HPDE6-E6E7 (cell line): ENCODE measurements at regions not wholly inside any gene's neighbourhood (a gene's known extent, or its start where the extent isn't known, plus 50 kb on each side); places are given as distances from the start of the nearest gene placed in this dataset.
"Not testable (repeated sequence)": the region's sequence is repeated elsewhere in the genome, so short reads cannot be mapped to it uniquely, and the experiment has no call there.

ENCODE experiments used
- DNase-seq: peaks from one replicate; pipeline ENCODE4 v3.0.0; 2011; ENCODE audit warnings: missing footprints; ENCODE audit errors: extremely low spot score

- DNase-seq, result no peak
Observed at GRCh38 chr1:197985351-197985750, 68.2 kb downstream of the LHX9 start.

GRCh38 chr1:197986817-197987216 is 69.6 kb downstream of the LHX9 start:
- no peak for DNase-seq

- no peak for DNase-seq
Observed at GRCh38 chr1:197987294-197987693, 70.1 kb downstream of the LHX9 start.

- DNase-seq, result not testable (repeated sequence)
Observed at GRCh38 chr1:197988581-197988980, 71.4 kb downstream of the LHX9 start.

- DNase-seq, result no peak
Observed at GRCh38 chr1:197989058-197989457, 71.9 kb downstream of the LHX9 start.

- no peak for DNase-seq
Observed at GRCh38 chr1:197991594-197991993, 74.4 kb downstream of the LHX9 start.

GRCh38 chr1:197994907-197995407 is 77.8 kb downstream of the LHX9 start:
- DNase-seq, result no peak

- DNase-seq, result no peak
Observed at GRCh38 chr1:197995408-197996258, 78.5 kb downstream of the LHX9 start.

GRCh38 chr1:197996259-197996512 is 79.0 kb downstream of the LHX9 start:
- DNase-seq, result not testable (repeated sequence)

- DNase-seq, result no peak
Observed at GRCh38 chr1:197998110-197998509, 80.9 kb downstream of the LHX9 start.

GRCh38 chr1:198001776-198002408 is 84.7 kb downstream of the LHX9 start:
- DNase-seq, result no peak

GRCh38 chr1:198003468-198003867 is 86.3 kb downstream of the LHX9 start:
- no peak for DNase-seq

- DNase-seq, result no peak
Observed at GRCh38 chr1:198007011-198007410, 89.8 kb downstream of the LHX9 start.

GRCh38 chr1:198007687-198008607 is 90.8 kb downstream of the LHX9 start:
- DNase-seq, result no peak

- no peak for DNase-seq
Observed at GRCh38 chr1:198014355-198014754, 97.2 kb downstream of the LHX9 start.

GRCh38 chr1:198015309-198015708 is 98.1 kb downstream of the LHX9 start:
- DNase-seq, result no peak

- DNase-seq, result peak; percentile 92
Observed at GRCh38 chr1:198018529-198018928, 101.4 kb downstream of the LHX9 start.

- no peak for DNase-seq
Observed at GRCh38 chr1:198019126-198019525, 102.0 kb downstream of the LHX9 start.

- DNase-seq, result no peak
Observed at GRCh38 chr1:198024336-198024735, 107.2 kb downstream of the LHX9 start.

GRCh38 chr1:198024782-198025181 is 107.6 kb downstream of the LHX9 start:
- peak; percentile 61 for DNase-seq

GRCh38 chr1:198030682-198031081 is 113.5 kb downstream of the LHX9 start:
- DNase-seq, result no peak

- DNase-seq, result no peak
Observed at GRCh38 chr1:198031086-198031485, 113.9 kb downstream of the LHX9 start.
